ENCODE measurements at regions not wholly inside any gene's neighbourhood (a gene's known extent, or its start where the extent isn't known, plus 50 kb on each side); places are given as distances from the start of the nearest gene placed in this dataset.

DNA sequence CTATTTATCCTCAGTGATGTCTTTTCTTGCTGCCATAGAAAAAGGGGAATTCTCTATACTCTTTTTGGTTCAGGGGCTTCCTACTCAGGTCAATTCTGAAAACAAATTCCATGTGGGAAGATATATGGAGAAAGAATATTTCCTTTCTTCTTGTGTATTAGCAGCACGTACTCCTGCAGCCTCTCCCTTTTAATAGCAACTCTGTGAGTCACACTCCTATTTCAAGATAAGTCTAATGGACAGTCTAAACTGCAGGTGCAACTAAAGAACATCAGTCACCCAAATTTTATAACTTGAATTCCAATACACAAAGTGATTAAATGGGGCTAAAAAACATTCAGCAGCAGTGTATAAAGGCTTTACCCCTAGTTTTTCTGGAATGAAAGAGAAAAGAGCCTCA is 942.2 kb downstream of the CNTNAP5 start:
- TF ChIP-seq, protein P1, sequence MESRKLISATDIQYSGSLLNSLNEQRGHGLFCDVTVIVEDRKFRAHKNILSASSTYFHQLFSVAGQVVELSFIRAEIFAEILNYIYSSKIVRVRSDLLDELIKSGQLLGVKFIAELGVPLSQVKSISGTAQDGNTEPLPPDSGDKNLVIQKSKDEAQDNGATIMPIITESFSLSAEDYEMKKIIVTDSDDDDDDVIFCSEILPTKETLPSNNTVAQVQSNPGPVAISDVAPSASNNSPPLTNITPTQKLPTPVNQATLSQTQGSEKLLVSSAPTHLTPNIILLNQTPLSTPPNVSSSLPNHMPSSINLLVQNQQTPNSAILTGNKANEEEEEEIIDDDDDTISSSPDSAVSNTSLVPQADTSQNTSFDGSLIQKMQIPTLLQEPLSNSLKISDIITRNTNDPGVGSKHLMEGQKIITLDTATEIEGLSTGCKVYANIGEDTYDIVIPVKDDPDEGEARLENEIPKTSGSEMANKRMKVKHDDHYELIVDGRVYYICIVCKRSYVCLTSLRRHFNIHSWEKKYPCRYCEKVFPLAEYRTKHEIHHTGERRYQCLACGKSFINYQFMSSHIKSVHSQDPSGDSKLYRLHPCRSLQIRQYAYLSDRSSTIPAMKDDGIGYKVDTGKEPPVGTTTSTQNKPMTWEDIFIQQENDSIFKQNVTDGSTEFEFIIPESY (IDR thresholded peaks at IDR 0.05): no peak
- TF ChIP-seq, protein P2, sequence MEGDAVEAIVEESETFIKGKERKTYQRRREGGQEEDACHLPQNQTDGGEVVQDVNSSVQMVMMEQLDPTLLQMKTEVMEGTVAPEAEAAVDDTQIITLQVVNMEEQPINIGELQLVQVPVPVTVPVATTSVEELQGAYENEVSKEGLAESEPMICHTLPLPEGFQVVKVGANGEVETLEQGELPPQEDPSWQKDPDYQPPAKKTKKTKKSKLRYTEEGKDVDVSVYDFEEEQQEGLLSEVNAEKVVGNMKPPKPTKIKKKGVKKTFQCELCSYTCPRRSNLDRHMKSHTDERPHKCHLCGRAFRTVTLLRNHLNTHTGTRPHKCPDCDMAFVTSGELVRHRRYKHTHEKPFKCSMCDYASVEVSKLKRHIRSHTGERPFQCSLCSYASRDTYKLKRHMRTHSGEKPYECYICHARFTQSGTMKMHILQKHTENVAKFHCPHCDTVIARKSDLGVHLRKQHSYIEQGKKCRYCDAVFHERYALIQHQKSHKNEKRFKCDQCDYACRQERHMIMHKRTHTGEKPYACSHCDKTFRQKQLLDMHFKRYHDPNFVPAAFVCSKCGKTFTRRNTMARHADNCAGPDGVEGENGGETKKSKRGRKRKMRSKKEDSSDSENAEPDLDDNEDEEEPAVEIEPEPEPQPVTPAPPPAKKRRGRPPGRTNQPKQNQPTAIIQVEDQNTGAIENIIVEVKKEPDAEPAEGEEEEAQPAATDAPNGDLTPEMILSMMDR (IDR thresholded peaks at IDR 0.05; ENCODE audit: low read depth, low read length, missing input control): no peak
- TF ChIP-seq, protein P3, sequence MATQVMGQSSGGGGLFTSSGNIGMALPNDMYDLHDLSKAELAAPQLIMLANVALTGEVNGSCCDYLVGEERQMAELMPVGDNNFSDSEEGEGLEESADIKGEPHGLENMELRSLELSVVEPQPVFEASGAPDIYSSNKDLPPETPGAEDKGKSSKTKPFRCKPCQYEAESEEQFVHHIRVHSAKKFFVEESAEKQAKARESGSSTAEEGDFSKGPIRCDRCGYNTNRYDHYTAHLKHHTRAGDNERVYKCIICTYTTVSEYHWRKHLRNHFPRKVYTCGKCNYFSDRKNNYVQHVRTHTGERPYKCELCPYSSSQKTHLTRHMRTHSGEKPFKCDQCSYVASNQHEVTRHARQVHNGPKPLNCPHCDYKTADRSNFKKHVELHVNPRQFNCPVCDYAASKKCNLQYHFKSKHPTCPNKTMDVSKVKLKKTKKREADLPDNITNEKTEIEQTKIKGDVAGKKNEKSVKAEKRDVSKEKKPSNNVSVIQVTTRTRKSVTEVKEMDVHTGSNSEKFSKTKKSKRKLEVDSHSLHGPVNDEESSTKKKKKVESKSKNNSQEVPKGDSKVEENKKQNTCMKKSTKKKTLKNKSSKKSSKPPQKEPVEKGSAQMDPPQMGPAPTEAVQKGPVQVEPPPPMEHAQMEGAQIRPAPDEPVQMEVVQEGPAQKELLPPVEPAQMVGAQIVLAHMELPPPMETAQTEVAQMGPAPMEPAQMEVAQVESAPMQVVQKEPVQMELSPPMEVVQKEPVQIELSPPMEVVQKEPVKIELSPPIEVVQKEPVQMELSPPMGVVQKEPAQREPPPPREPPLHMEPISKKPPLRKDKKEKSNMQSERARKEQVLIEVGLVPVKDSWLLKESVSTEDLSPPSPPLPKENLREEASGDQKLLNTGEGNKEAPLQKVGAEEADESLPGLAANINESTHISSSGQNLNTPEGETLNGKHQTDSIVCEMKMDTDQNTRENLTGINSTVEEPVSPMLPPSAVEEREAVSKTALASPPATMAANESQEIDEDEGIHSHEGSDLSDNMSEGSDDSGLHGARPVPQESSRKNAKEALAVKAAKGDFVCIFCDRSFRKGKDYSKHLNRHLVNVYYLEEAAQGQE (IDR thresholded peaks at IDR 0.05): no peak
